ENCODE measurements at regions not wholly inside any gene's neighbourhood (a gene's known extent, or its start where the extent isn't known, plus 50 kb on each side); places are given as distances from the start of the nearest gene placed in this dataset.

DNA sequence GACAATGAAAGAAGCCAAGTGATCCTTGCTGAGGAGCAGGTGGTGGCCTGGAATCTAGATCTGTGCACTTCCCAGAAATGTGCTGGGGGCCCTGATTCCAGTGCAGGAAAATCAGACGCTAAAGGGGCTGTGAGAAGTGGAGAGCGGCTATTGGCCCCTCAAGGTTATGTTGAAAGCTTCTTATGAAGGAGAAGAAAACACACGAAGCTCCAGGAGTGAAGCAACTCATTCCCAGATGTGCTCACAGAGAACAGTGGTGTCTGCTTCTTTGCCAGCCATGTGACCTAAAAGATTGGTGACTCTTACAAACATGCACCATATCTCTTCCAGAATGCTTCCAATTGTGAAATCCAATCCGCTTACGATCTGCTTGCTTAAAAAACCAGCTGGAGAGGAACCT lies 679.3 kb upstream of the IGFBP3 start:
- TF ChIP-seq EZH2 (IDR thresholded peaks at IDR 0.05; ENCODE audit: low read depth, low read length, severe bottlenecking) (no peak), EP300 (IDR thresholded peaks at IDR 0.05; ENCODE audit: borderline replicate concordance in 1 of 2, low read depth in 2 of 2, low read length in 2 of 2) (no peak), JUN (IDR thresholded peaks at IDR 0.05; ENCODE audit: low read depth, low read length) (no peak), RFX5 (IDR thresholded peaks at IDR 0.05; ENCODE audit: borderline replicate concordance, low read depth, low read length) (no peak), POLR2AphosphoS5 (IDR thresholded peaks at IDR 0.05; ENCODE audit: low read depth, low read length) (no peak), FOSL1 (IDR thresholded peaks at IDR 0.05; ENCODE audit: insufficient read depth, low read depth, low read length) (no peak)
- TF ChIP-seq, protein P1, sequence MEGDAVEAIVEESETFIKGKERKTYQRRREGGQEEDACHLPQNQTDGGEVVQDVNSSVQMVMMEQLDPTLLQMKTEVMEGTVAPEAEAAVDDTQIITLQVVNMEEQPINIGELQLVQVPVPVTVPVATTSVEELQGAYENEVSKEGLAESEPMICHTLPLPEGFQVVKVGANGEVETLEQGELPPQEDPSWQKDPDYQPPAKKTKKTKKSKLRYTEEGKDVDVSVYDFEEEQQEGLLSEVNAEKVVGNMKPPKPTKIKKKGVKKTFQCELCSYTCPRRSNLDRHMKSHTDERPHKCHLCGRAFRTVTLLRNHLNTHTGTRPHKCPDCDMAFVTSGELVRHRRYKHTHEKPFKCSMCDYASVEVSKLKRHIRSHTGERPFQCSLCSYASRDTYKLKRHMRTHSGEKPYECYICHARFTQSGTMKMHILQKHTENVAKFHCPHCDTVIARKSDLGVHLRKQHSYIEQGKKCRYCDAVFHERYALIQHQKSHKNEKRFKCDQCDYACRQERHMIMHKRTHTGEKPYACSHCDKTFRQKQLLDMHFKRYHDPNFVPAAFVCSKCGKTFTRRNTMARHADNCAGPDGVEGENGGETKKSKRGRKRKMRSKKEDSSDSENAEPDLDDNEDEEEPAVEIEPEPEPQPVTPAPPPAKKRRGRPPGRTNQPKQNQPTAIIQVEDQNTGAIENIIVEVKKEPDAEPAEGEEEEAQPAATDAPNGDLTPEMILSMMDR (IDR thresholded peaks at IDR 0.05; ENCODE audit: control extremely low read depth in 1 of 3, insufficient read depth in 1 of 3, low read depth in 1 of 3, low read length in 3 of 3) = no peak

All from H1 (cell line).